ENCODE measurements at regions not wholly inside any gene's neighbourhood (a gene's known extent, or its start where the extent isn't known, plus 50 kb on each side); places are given as distances from the start of the nearest gene placed in this dataset.
"Not testable (repeated sequence)": the region's sequence is repeated elsewhere in the genome, so short reads cannot be mapped to it uniquely, and the experiment has no call there.

GRCh38 chr9:102223320-102224136 lies 485.1 kb upstream of the GRIN3A start:
- TF ChIP-seq EZH2 (IDR thresholded peaks at IDR 0.05; ENCODE audit: borderline replicate concordance, insufficient read depth, low read length, poor library complexity, severe bottlenecking); CTCF (IDR thresholded peaks at IDR 0.05; ENCODE audit: poor library complexity, severe bottlenecking); RAD21 (conservative IDR thresholded peaks at IDR 0.05); TAF1 (IDR thresholded peaks at IDR 0.05; ENCODE audit: low read depth); EP300 (conservative IDR thresholded peaks at IDR 0.05; ENCODE audit: poor library complexity, severe bottlenecking); REST (IDR thresholded peaks at IDR 0.05; ENCODE audit: borderline replicate concordance); POLR2AphosphoS5 (IDR thresholded peaks at IDR 0.05); SMC3 (conservative IDR thresholded peaks at IDR 0.05; ENCODE audit: poor library complexity); MXI1 (conservative IDR thresholded peaks at IDR 0.05; ENCODE audit: poor library complexity, severe bottlenecking): not testable (repeated sequence)

Data from neural cell (in vitro differentiated cells).